Kidney glomerular epithelial cell (primary cell): ENCODE measurements at regions not wholly inside any gene's neighbourhood (a gene's known extent, or its start where the extent isn't known, plus 50 kb on each side); places are given as distances from the start of the nearest gene placed in this dataset.
"Not testable (repeated sequence)": the region's sequence is repeated elsewhere in the genome, so short reads cannot be mapped to it uniquely, and the experiment has no call there.

ENCODE experiments used
- DNase-seq: peaks from one replicate; lab custom pipeline; 2025; lab: John Stamatoyannopoulos, UW

DNA sequence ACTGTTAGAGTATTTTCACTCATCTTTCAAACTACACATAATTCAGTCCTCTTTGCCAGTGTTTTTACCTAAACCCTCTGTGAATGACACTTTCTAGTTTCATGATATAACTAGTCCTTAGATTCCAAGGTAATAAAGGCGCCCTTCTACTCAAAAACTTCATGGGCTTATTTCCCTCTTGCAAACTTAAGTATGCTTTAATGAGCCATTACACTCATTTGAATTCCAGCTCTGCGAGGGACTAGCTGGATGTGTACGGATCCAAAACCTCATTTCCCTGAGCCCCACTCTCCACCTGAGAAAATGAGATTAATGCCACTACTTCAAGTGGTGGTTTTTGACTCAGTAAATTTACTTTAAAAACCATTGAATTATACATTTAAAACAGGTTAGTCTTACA lies 141.1 kb downstream of the NDUFA12 start:
- no peak for DNase-seq

DNA sequence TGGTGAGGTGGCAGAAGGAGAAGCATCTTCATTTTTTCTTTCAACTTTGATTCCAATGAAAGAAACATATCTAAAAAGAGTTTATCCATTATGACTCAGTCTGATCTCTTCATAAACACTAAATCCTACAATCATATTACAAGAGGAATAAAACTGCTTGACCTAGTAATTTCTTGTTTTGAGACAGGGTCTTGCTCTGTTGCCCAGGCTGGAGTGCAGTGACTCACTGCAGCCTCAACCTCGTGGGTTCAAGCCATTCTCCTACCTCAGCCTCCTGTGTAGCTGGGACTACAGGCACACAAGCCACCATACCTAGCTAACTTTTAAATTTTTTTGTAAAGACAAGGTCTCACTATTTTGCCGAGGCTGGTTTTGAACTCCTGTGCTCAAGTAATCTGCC lies 147.2 kb downstream of the NDUFA12 start:
- DNase-seq: no peak

DNA sequence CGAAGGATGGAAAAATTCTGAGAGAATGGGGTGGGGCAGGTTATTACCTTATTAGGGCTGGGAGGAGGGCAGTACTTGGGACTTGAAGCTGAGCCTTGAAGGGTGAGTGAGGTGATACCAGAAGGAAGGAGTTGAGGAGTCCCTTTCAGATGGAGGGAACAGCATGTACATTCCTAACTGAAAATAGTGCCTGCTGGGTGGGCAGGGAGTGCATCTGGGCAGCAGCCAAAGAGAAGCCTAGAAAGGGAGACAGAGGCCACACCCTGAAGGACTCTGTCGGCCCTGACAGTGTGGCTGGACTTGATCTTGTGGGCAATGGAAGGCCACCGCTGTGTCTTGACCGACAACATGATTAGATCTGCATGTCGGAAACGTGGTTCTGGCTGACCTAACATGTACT lies 147.6 kb downstream of the NDUFA12 start:
- no peak for DNase-seq

DNA sequence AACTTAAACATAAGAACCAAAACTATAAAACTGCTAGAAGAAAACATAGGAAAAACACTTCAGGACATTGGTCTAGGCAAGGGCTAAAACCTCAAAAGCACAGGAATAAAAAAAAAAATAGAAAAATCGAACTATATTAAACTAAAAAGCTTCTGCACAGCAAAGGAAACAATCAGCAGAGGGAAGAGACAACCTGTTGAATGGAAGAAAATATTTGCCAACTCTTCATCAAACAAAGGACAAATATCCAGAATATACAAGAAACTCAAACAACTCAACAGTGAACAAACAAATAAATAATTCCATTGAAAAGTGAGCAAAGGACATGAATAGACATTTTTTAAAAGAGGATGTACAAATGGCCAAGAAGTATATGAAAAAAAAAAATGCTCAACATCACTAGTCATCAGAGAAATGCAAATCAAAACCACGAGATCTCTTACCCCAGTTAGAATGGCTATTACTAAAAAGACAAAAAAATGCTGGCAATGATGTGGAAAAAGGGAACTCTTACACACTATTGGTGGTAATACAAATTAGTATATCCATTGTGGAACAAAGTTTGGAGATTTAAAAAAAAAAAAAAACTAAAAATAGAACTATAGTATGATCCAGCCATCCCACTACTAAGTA lies 152.0 kb downstream of the NDUFA12 start:
- no peak for DNase-seq

DNA sequence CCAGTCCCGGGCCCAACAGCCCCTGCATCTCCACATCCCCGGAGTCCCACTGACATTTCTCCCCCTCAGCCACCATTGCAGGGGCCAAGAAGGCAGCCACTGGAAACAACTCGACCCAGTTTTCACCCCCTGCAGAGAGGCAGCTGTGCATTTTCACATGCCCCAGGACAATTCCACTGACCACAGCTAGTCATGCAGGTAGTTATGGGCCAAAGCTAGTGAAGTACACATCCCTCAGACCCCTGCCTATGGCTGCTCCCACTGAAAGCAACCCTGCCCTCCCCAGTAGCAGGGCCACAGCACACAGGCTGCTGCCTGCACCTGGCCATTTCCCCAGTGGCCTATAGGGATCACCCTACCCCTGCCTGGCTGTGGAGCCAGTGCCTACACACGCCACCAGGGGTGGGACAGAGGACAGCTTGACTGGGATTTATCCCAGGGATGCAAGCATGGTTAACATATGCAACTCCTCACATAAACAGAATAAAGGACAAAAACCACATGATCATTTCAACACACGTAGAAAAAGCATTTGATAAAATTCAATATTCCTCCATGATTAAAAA lies 154.0 kb downstream of the NDUFA12 start:
- DNase-seq: no peak

DNA sequence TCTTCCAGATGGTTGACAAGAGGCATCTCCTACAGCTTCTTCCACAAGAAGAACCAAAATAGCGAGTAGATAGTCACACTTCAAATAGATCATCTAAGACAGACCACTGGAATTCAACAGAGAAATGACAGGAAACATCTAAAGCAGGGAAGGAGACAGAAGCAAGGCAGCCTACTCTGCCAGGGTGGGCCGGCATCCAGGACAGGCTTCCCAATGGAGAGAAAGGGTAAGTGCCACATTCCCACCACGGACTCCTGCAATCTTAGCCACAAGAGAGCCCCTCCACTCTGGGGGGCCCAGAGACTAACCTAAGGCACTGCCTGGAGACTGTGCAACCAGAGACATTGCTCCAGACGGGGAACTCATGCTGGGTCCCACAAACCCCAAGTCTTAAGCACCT lies 154.5 kb downstream of the NDUFA12 start:
- no peak for DNase-seq

DNA sequence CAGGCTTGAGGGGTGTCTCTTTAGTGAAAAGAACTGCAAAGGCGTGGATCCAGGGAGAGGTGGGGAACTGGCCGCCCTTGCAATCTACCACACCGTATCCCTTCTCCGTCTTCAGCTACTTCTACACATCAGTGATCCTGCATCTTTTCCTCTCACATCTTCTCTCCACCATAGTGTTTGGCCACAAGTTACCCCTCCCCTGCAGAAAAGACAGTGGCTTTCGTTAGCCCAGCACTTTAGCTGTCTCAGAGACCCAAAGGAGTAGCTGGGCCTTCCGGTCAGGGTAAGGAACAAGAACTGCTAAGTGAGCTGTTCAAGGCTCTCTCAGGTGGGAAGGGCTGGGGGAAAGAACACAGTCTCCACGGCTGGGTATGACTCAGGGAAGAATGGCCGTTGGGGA lies 158.4 kb downstream of the NDUFA12 start:
- DNase-seq: no peak

DNA sequence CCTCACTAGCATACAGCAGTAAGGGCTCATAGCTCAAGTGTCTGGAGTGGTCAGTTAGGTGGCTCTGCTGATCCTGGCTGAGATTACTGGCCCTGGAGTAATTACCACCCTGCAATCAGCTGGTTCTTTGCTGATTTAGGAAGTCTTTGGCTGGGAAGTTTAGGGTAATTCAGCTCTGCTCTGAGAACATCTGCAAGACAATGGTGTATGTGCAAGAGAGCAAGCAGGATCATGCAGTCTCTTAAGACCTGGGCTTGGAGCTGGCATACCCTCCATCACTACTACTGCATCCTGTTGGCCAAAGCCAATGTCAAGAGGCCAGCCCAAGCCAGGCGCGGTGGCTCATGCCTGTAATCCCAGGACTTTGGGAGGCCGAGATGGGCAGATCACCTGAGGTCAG lies 159.0 kb downstream of the NDUFA12 start:
- no peak for DNase-seq

DNA sequence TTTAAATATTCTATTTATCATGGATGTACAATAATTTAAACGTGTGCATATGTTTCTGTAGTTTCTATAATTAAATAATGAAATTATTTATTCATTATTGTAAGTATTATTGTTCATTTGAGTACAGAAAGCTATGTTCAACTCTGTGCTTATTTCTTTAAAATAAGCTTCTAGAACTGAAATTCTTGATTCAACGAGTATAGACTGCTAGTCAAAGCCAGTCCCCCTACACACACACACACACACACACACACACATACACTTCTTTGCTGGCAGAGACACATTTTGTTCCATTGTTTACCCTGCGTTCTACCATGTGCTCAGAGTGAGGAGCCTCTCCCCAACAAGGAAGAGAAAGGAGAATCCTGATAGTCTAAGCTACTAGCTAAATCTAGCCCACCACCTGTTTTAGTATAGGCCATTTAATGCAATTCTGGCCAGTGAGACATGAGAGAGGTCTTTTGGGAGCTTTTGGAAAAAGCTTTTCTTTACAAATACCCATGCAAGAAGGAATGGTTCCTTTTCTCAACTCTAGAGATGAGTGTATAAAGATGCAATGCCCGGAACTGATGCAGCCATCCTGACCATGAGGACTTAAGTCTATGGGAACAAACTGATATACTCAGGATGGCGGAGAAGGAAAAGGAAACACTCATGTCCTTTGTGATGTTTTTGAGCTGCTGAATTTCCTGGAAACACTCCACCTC lies 161.4 kb downstream of the NDUFA12 start:
- no peak for DNase-seq

DNA sequence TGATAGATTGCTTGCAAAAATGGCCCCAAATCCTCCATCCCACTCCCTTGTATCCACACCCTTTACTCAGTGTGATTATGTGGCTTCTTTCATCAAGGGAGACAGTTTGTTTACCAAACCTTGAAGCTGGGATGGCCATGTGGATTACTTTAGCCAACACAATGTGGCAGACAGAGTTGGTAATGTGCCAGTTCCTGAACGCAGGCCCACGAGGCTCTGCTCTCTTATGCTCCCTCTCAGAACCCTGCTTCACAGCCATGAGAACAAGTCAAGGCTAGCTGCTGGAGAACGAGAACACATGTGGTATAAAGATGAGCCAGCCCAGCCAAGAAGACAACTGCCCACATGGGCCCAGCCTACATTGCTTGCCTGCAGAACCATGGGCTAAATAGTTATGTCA lies 162.3 kb downstream of the NDUFA12 start:
- DNase-seq: no peak

DNA sequence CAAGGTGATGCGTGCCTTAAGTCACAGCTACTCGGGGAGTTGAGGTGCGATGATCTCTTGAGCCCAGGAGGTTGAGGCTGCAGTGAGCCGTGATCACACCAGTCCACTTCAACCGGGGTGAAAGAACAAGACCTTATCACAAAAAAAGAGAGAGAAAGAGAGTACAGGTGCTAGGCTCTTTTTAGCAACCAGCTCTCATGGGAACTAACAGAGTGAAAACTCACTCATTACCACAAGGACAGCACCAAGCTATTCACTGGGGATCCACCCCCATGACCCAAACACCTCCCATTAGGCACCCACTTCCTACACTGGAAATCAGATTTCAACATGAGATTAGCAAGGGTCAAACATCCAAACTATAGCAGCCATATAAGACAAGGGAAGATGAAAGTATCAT lies 164.2 kb downstream of the NDUFA12 start:
- no peak for DNase-seq

DNA sequence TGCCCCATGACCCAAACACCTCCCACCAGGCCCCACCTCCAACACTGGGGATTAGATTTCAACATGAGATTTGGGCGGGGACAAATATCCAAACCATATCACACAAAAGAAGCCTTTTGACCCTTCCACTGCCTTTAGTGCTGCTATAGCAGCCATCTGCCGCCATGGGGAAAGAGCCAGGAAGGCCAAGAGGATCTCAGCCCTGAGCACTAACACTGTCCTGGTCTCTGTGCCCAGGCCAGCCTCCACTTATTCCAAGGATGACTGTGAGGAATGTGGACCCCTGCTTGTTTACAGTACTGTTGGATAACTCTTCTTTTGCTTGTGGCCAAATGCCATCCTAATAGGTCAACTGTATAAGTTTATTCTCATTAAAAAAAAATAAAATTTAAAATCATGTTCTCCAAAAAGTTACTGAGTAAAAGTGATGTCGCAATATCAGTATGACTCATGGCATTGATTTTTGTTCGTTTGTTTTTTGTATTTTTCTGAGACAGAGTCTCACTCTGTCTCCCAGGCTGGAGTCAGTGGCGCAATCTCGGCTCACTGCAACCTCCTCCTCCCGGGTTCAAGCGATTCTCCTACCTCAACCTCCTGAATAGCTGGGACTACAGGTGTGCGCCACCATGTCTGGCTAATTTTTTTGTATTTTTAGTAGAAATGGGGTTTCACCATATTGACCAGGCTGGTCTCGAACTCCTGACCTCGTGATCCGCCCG lies 166.4 kb downstream of the NDUFA12 start:
- DNase-seq: not testable (repeated sequence)

DNA sequence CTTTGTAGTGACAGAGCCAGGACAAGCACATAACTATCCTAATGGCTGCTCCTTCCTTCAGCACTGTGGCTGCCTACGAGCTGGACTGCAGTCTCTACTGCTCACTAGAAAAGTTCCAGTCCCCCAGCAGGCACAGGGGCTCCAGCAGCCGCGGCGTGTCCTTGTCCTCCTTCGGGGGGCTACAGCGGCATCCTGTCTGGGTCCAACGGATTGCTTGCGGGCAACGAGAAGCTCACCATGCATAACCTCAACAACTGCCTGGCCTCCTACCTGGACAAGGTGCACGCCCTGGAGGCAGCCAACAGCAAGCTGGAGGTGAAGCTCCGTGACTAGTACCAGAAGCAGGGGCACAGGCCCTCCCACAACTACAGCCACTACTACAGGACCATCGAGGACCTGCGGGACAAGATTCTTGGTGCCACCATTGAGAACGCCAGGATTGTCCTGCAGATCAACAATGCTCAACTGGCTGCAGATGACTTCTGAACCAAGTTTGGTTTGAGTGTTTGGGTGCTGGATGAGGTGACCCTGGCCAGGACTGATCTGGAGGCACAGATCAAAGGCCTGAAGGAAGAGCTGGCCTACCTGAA lies 169.4 kb downstream of the NDUFA12 start:
- DNase-seq: no peak

DNA sequence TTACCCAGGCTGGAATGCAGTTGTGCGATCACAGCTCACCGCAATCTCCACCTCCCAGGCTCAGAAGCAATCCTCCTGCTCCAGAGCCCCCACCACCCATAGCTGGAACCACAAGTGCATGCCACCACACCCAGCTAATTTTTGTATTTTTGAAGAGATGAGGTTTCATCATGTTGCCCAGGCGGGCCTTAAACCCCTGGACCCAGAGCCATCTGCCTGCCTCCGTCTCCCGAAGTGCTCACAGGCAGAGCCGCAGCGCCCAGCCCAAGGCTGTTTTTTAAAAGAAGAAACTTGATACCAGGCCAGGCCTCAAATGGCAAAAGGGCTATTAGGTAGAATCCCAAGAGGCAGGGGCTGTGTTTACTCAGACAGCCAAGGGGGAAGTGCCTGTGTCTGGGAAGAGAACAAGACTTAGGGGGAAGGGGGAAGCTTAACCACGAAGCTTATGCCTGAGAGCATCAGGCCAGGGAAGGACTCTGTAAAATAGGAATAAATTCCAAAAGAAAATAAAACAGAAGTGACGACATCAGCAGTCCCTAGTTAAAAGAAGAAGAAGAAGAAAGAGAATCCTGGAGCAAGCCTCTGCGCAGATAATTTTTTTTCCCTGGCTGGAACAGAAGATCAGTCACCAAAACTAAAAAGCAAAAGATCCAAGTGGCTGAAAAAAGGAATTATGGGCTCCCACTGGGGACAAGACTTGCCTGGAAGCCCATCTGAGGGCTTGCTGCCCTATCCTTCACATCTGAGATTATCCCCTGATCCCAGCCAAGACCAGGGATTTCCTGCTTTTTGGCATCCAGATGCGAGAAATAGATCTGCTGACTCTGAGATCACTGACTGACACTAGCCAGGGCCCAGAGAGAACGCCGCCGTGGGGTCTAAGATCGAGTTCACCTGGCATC lies 170.5 kb downstream of the NDUFA12 start:
- no peak for DNase-seq

DNA sequence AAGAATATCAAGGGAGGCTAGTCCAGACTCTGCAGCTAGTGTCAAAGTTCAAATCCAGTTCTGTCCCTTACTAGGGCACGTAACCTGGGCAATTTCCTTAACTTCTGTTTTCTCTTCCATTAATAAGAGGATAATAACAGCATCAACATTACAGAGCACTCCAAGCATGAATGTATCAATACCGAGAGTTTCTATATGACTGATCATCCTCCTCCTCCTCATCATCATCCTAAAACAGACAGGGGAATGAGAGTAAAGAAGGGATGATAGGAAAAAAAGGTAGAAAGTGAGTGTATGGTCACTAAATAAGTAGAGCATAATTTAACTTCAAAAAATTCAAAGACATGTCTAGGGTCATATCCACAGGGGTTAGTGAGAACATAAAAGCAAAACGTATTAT lies 171.4 kb downstream of the NDUFA12 start:
- DNase-seq: no peak

DNA sequence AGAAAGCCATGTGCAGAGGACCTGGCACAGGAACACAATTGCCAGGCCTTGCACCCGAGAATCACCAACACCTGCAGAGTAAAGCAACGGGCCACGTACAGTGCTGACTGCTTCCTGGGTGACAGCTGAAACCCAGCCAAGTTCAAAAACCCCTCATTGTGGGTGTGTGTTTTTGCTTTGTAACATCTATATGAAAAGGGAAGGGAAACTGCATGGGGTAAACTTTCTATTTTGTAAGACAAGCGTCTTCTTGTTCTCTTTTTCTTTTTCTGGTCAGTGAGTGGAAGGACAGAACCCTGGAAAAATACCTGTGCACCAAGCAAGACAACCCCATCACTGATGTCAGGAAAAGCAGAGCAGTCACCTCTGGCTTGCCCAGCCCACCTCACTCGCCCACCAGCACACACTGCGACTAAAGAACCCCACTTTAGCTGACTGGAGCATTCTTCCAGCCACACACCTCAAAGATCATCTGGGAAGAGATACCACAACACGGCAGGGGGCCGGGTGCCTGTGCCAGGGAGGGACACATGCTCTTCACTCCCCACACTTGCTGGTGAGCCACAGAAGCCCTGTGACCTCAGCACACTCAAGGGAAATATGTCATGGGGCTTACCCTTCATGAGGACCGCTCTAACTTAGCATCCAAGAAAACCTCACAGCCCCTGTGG lies 172.3 kb downstream of the NDUFA12 start:
- no peak for DNase-seq

DNA sequence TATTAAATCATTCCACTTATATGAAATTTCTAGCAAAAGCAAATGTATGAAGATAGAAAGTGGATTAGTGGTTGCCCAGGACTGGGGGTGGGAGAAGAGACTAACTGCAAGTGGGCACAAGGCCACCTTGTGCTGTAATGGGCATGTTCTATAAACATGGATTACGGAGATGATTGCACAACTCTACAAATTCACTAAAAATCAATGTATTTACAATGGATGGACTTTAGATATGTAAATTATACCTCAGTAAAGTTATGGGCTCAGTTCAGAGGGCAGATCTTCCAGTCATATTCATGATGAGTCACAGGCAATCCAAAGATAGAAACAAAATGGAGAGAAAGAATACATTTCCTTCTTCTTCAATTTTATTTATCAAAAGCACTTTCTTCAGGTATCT lies 173.9 kb downstream of the NDUFA12 start:
- DNase-seq: no peak

DNA sequence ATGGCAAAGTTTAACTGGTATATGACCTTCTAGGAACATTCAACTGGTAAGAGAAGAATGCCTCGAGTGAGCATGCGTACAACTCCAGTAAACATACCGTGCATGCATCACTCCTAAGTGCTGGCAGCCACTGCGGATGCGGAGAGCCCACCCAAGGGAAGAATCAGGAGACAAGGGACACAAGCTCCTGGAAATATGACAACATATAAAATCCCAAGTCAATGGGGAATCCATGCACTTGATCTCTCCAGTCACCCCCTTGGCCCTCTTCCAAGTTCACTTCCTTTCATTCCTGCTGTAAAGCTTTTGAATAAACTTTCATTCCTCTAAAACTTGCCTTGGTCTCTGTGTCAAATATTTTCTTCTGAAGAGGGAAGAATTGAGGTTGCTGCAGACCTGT lies 168.7 kb upstream of the TMCC3 start:
- no peak for DNase-seq

DNA sequence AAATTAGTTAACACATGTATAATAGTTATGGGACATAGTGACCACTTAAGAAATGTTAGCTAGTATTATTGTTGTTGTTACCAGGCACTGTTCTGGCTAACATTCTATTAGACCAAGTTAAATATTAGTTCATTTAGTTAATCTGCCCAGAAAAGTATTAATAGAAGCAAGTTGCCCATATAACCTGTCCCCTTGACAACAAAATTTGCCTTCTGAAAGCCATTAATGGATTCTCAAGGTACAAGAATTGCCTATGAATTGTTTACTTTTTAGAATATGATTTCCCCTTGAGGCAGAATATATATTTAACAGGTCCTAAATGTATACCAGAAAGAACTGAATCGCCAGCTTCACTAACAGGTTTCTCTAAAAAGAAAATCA lies 167.3 kb upstream of the TMCC3 start:
- DNase-seq: no peak

DNA sequence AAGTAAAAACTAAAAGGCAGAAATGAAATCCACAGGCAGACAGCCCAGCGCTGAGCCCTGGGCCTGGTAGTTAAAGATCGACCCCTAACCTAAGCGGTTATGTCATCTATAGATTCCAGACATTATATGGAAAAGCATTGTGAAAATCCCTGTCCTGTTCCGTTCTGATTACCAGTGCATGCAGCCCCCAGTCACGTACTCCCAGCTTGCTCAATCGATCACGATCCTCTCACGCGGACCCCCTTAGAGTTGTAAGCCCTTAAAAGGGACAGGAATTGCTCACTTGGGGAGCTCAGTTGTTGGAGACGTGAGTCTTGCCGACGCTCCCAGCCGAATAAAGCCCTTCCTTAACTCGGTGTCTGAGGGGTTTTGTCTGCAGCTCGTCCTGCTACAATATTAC lies 166.8 kb upstream of the TMCC3 start:
- not testable (repeated sequence) for DNase-seq

DNA sequence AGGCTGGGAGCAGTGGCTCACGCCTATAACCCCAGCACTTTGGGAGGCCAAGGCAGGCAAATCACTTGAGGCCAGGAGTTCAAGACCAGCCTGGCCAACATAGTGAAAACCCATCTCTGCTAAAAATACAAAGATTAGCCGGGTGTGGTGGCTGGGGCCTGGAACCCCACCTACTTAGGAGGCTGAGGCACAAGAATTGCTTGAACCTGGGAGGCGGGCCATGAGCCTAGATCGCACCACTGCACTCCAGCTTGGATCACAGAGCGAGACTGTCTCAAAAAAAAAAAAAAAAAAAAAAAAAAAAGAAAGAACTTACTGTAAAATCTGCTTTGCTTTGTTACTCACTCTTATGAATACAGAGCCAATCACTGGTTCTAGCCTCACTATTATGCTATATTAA lies 166.4 kb upstream of the TMCC3 start:
- not testable (repeated sequence) for DNase-seq
